ENCODE measurements at regions not wholly inside any gene's neighbourhood (a gene's known extent, or its start where the extent isn't known, plus 50 kb on each side); places are given as distances from the start of the nearest gene placed in this dataset.

- no peak for TF ChIP-seq CTCF (IDR thresholded peaks at IDR 0.05)
- TF ChIP-seq POLR2A (IDR thresholded peaks at IDR 0.05), result no peak
- Histone ChIP-seq H3K4me3 (no peak overlapping the region), H3K36me3 (no peaks in the 10 kb centered on the region), H3K27me3 (no peaks in the 10 kb centered on the region), H3K27ac (no peak overlapping the region), H3K4me1 (peaks cover 4 to 37% (median 14%) of the 10 kb centered on the region in 3 donors), H3K9me3 (no peaks in the 10 kb centered on the region)
- 83 to 92% methylated on average over 2 of the region's 2 CpGs for WGBS, 2 donors
- intact Hi-C loops (cut with DNase I), result no loop called here
- no peak for DNase-seq
Measured at GRCh38 chr9:108181441-108181840, 674.3 kb downstream of the ACTL7B start.

GRCh38 chr9:108180541-108180940 lies 675.2 kb downstream of the ACTL7B start:
- Histone ChIP-seq H3K4me1 (peaks cover 4 to 37% (median 14%) of the 10 kb centered on the region in 3 donors), H3K27me3 (no peaks in the 10 kb centered on the region), H3K27ac (no peak overlapping the region), H3K36me3 (no peaks in the 10 kb centered on the region), H3K4me3 (no peak overlapping the region), H3K9me3 (no peaks in the 10 kb centered on the region)
- no peak for DNase-seq
- WGBS, 2 donors, result 60% methylated on average over 1 of the region's 1 CpG
- intact Hi-C loops (cut with DNase I), result no loop called here
- TF ChIP-seq CTCF (IDR thresholded peaks at IDR 0.05) (no peak), POLR2A (IDR thresholded peaks at IDR 0.05) (no peak)

GRCh38 chr9:108178318-108178717 lies 677.5 kb downstream of the ACTL7B start:
- no peaks in the 10 kb centered on the region for H3K27me3 ChIP-seq
- H3K27ac ChIP-seq, result no peak overlapping the region
- 67 to 76% methylated on average over 4 of the region's 4 CpGs for WGBS, 2 donors
- H3K9me3 ChIP-seq, result no peaks in the 10 kb centered on the region
- no peak for DNase-seq
- TF ChIP-seq POLR2A (IDR thresholded peaks at IDR 0.05), result no peak
- TF ChIP-seq CTCF (IDR thresholded peaks at IDR 0.05), result no peak
- no peak overlapping the region for H3K4me3 ChIP-seq
- no peaks in the 10 kb centered on the region for H3K36me3 ChIP-seq
- intact Hi-C loops (cut with DNase I), result no loop called here
- H3K4me1 ChIP-seq, result peaks cover 0 to 23% (median 5%) of the 10 kb centered on the region in 3 donors

GRCh38 chr9:108168236-108168850 lies 678.8 kb upstream of the KLF4 start:
- no peak for TF ChIP-seq CTCF (IDR thresholded peaks at IDR 0.05)
- no peak for TF ChIP-seq POLR2A (IDR thresholded peaks at IDR 0.05)
- H3K27ac ChIP-seq, result no peak overlapping the region

GRCh38 chr9:108167136-108167900 lies 677.7 kb upstream of the KLF4 start:
- Histone ChIP-seq H3K4me3 (no peak overlapping the region), H3K27me3 (no peaks in the 10 kb centered on the region), H3K36me3 (no peaks in the 10 kb centered on the region), H3K27ac (no peak overlapping the region), H3K9me3 (no peaks in the 10 kb centered on the region), H3K4me1 (peaks cover 0 to 4% (median 0%) of the 10 kb centered on the region in 3 donors)
- DNase-seq, result no peak
- 85 to 89% methylated on average over 5 of the region's 5 CpGs for WGBS, 2 donors
- TF ChIP-seq POLR2A (IDR thresholded peaks at IDR 0.05) (no peak), CTCF (IDR thresholded peaks at IDR 0.05) (no peak)
- intact Hi-C loops (cut with DNase I), result no loop called here

More at GRCh38 chr9:108168236-108168850, 678.8 kb upstream of the KLF4 start:
- Histone ChIP-seq H3K4me1 (peaks cover 0 to 4% (median 0%) of the 10 kb centered on the region in 3 donors), H3K36me3 (no peaks in the 10 kb centered on the region), H3K4me3 (no peak overlapping the region), H3K9me3 (no peaks in the 10 kb centered on the region), H3K27me3 (no peaks in the 10 kb centered on the region)
- DNase-seq, result no peak
- intact Hi-C loops (cut with DNase I), result no loop called here
- 73 to 78% methylated on average over 2 of the region's 3 CpGs for WGBS, 2 donors
